Neuron (in vitro differentiated cells): ENCODE measurements at regions not wholly inside any gene's neighbourhood (a gene's known extent, or its start where the extent isn't known, plus 50 kb on each side); places are given as distances from the start of the nearest gene placed in this dataset.

Experiments
- H2AFZ ChIP-seq: one replicate; pipeline ENCODE4 v1.6.1; 2013; ENCODE audit warnings: low read depth, mild to moderate bottlenecking, inconsistent platforms, low read length, moderate library complexity
- H3K27me3 ChIP-seq: one replicate; pipeline ENCODE4 v1.6.1; 2013; ENCODE audit warnings: low read length; ENCODE audit not compliant: insufficient read depth
- H3K36me3 ChIP-seq: one replicate; pipeline ENCODE4 v1.6.1; 2013; ENCODE audit warnings: low read length; ENCODE audit not compliant: insufficient read depth
- H3K4me1 ChIP-seq: one replicate; pipeline ENCODE4 v1.6.1; 2013; ENCODE audit warnings: low read length; ENCODE audit not compliant: insufficient read depth
- H3K4me3 ChIP-seq: 2 replicates; pipeline ENCODE4 v1.5.1; 2013; ENCODE audit warnings: mild to moderate bottlenecking, low read length, moderate library complexity
- H3K9me3 ChIP-seq: one replicate; pipeline ENCODE4 v1.6.1; 2013; ENCODE audit warnings: low read length

DNA sequence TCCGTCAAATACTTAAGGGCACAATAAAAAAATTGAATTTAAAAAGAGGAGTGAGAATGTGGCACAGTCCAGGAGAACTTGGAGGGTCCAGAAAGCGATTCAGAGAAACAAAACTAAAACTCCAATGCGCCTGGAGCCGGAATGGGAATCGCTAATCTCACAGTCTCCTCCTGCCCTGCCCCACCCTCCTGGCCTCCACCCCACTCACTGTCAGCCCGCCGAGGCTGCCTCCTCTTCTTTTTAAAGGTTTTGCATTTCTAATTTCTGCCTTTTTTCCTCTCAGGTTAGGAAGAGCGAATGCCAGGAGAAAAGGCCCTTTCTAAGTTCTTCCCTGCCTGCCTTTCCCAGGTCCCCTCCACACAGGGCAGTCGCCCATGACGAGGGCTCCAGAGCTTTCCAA, 135.3 kb downstream of the ZBTB18 start:
- H3K4me3 ChIP-seq: no peak overlapping the region

DNA sequence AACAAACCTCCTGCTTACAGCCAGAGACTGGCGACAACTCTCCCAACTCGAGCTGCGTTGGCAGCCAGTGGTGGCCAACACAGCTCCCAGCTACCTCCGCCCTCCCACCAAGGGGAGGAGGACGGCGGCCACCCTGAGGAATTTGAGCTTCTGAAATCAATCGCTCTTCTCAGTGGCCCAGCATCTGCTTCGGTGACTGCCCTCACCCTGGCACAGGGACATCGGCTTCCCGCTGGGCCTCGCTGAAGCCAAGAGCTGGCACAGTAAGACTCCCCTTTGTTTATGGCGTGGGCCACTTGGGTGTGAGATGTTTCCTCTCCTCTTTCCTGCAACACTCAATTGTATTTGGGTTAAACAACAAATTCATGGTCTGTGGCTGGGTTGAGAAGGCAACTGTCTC, 136.2 kb downstream of the ZBTB18 start:
- Histone ChIP-seq H3K4me3 (no peak overlapping the region), H3K27me3 (no peaks in the 10 kb centered on the region), H2AFZ (no peak overlapping the region), H3K9me3 (peaks cover 2% of the 10 kb centered on the region), H3K4me1 (peaks cover 8% of the 10 kb centered on the region), H3K36me3 (no peaks in the 10 kb centered on the region)

More for the DNA sequence above, 135.3 kb downstream of the ZBTB18 start:
- Histone ChIP-seq H3K9me3 (peaks cover 2% of the 10 kb centered on the region), H3K36me3 (no peaks in the 10 kb centered on the region), H2AFZ (no peak overlapping the region), H3K27me3 (no peaks in the 10 kb centered on the region), H3K4me1 (peaks cover 8% of the 10 kb centered on the region)

DNA sequence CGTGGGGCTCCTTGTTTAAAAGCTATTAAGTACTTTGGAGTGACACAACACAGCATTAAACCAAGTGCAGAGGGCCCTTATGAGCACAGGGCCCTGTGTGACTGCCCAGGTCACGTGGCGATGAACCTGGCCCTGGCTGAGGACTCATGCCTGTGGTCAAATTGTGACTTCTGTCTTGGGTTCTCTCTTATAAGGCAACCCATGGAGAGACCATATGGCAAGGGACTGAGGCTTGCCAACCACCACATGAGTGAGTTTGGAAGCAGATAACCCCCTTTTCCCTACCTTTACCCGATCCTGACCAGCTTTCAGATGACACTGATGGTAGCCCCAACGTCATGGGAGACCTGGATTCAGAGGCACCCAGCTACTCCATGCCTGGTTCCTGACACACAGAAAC, 140.5 kb downstream of the ZBTB18 start:
- Histone ChIP-seq H3K9me3 (peaks cover 2% of the 10 kb centered on the region), H3K27me3 (no peaks in the 10 kb centered on the region), H3K36me3 (no peaks in the 10 kb centered on the region), H3K4me1 (no peaks in the 10 kb centered on the region), H3K4me3 (no peak overlapping the region), H2AFZ (no peak overlapping the region)

DNA sequence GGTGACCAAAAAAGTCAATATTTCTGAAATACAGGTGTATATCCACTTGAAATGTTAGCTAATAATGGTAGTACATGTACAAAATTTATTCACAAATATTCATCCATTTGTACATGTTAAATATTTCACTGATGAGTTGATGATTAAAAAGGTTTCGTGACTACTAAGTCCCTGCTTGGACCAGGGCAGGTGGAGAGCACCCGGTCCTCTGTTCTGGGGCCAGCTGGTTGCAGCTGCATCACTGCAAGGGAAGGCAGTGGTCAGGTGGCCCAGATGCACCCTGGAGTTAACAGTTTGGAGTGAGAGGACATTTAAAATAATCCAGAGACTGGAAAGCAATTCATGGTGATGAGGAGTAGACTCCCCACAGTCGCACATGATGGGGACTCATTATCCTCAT, 141.2 kb downstream of the ZBTB18 start:
- Histone ChIP-seq H3K36me3 (no peaks in the 10 kb centered on the region), H3K4me3 (no peak overlapping the region), H3K27me3 (no peaks in the 10 kb centered on the region), H3K9me3 (peaks cover 2% of the 10 kb centered on the region), H3K4me1 (no peaks in the 10 kb centered on the region), H2AFZ (no peak overlapping the region)

DNA sequence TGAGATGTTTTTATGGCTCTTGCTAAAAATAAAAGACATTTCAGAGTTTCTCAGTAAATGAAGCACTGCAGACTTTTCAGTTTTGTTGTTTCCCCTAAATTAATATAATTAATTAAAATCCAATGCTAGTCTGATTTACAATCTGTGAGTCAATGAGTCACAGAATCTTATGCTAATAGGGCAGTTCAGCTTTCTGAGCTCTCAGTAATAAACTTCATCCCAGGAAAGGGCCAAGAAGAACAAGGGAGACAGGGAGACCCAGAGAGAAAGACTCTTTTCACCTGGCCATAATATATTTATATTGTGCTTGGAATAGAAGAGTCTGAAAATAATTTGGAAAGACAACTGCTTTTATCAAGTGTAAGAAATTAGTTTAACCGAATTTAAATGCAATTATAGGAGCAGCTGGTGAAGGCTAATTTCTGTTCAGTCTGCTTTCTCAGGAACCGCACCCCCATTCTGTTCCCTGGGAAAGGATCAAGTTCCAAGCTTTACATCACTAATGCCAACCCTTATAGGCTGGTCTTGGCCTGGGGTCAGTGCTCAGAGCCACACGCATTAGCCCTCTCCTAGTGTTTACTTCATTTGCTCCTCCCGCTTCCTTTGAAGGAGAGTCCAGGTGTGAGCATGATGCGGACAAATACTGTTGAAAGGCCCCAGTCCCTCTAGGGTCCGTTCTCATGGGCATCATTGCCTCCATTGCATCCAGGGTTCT, 145.6 kb downstream of the ZBTB18 start:
- no peak overlapping the region for H2AFZ ChIP-seq
- no peak overlapping the region for H3K4me3 ChIP-seq
- no peaks in the 10 kb centered on the region for H3K36me3 ChIP-seq
- no peaks in the 10 kb centered on the region for H3K27me3 ChIP-seq
- no peaks in the 10 kb centered on the region for H3K4me1 ChIP-seq
- no peaks in the 10 kb centered on the region for H3K9me3 ChIP-seq

DNA sequence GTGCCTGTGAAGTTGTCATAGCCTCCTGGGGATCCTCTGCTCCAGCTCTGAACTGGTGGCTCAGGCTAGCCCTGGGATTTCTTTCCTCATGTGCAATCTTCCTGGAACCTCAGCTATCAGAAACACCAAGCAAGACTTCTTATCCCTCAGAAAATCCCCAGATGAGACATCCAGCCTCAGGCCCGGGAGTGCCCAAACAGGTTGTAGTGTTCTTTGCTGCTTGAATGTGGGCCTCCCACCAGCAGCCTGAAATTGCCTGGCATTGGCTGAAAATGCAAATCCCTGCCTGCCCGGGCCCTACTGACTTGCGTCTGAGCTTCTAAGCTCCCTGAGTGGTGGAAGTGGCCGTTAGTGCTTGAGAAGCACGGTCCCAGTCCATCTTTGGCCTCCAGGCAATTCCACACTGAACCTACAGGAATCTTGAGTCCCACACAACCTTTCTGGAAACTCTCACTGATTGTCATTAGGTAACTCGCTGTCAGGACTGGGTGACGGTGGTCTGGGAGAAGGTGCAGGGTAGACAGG, 146.8 kb downstream of the ZBTB18 start:
- H3K4me3 ChIP-seq: no peak overlapping the region
- no peak overlapping the region for H2AFZ ChIP-seq
- H3K9me3 ChIP-seq: no peaks in the 10 kb centered on the region
- H3K4me1 ChIP-seq: no peaks in the 10 kb centered on the region
- no peaks in the 10 kb centered on the region for H3K27me3 ChIP-seq
- H3K36me3 ChIP-seq: no peaks in the 10 kb centered on the region

DNA sequence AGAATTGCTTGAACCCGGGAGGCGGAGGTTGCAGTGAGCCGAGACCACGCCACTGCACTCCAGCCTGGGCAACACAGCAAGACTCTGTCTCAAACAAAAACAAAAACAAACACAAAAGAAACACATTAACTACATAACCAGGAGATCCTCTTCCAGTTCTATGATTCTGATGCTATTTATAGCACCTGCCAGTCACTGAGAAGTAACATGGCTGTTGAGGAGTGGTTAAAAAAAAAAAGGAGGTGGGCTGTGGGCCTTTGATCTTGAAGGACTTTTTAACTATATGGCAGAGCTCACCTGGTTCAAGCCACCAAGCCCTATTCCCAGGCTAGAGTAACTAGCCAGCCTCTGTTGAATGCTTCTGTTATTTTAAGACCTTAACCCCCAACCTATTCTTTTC, 148.8 kb downstream of the ZBTB18 start:
- no peaks in the 10 kb centered on the region for H3K36me3 ChIP-seq
- H2AFZ ChIP-seq: no peak overlapping the region
- no peak overlapping the region for H3K4me3 ChIP-seq
- no peaks in the 10 kb centered on the region for H3K4me1 ChIP-seq
- H3K27me3 ChIP-seq: no peaks in the 10 kb centered on the region
- H3K9me3 ChIP-seq: no peaks in the 10 kb centered on the region

DNA sequence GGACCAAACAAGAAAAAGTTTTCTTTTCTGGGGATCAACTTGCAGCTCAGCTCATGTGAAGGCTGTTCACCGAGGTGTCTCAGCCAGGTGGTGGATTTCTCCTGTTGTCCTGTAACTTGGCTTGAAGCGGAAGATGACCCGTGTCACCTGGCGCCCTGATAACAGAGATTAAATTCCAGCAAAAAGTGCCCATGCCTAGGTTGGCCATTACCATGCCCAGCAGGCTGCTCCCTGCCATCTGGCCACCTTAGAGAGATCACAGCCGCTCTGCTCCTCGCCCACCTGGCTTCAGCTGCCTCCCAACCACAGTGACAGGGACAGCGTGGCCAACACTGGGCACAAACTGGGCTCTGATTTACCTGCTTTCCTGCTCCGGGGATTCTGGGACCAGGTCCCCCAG, 149.5 kb downstream of the ZBTB18 start:
- no peak overlapping the region for H3K4me3 ChIP-seq

DNA sequence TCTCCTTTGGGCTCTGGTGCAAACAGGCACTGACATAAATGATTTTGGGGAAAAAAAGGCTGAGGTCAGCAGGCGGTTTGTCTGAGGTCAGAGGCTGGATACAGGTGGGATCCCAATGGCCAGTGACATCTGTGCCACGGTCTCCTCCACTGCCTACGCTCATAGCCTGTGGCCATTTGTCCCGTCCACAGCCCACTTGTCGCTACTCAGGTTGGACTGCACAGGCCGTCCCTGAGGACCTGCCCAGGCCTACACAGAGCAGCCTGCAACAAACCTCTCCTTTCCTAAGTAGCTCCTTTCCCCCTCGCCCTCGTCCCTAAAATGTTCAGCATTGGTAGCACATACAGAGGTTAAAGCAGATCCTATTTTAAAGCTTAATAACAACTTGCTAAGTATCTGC, 150.7 kb downstream of the ZBTB18 start:
- no peaks in the 10 kb centered on the region for H3K9me3 ChIP-seq

More for the DNA sequence above, 149.5 kb downstream of the ZBTB18 start:
- no peak overlapping the region for H2AFZ ChIP-seq
- H3K4me1 ChIP-seq: no peaks in the 10 kb centered on the region
- no peaks in the 10 kb centered on the region for H3K36me3 ChIP-seq
- H3K27me3 ChIP-seq: no peaks in the 10 kb centered on the region
- no peaks in the 10 kb centered on the region for H3K9me3 ChIP-seq

DNA sequence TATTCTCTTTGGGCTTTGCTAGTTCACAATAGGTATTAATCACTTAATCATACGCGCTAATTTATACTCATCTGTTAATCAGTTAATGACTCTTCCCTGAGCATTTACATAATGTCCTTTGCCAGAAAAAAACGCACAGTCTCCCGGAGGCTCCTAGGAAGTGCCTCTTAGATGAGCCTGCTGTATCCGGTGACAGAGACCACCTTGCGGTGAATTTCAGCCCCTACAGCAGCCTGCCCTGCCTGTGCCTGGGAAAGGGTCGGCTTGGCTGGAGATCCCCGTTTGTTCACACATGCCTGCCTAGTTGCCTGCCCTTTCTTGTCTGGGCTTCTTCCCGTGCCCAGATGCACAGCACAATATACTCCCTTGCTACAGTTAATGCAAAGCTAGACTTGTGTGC, 152.9 kb downstream of the ZBTB18 start:
- Histone ChIP-seq H3K4me3 (no peak overlapping the region), H3K4me1 (no peaks in the 10 kb centered on the region), H3K9me3 (peaks cover 2% of the 10 kb centered on the region), H3K27me3 (no peaks in the 10 kb centered on the region), H2AFZ (no peak overlapping the region), H3K36me3 (no peaks in the 10 kb centered on the region)

More for the DNA sequence above, 150.7 kb downstream of the ZBTB18 start:
- no peaks in the 10 kb centered on the region for H3K27me3 ChIP-seq
- H3K36me3 ChIP-seq: no peaks in the 10 kb centered on the region
- no peak overlapping the region for H3K4me3 ChIP-seq
- no peaks in the 10 kb centered on the region for H3K4me1 ChIP-seq
- H2AFZ ChIP-seq: no peak overlapping the region

DNA sequence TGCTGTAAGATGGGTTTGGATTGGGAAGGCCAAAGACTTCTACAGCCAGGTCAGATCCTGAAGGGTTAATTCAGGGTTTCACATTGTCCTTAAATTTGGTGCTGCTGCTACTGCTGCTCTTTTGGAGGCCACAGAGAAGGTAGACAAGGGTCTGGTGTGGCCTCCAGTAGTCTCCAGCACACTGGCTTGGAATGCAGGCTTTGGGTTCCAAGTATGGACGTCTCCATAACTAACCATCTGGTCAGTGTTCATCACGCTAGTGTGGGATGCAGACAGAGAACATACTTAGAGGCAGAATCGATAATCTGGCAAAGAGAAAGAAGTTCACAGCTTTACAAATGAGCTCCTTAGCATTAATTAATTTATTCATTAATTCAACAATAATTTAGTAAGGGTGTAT, 154.1 kb downstream of the ZBTB18 start:
- Histone ChIP-seq H3K36me3 (no peaks in the 10 kb centered on the region), H3K4me1 (no peaks in the 10 kb centered on the region), H2AFZ (no peak overlapping the region), H3K4me3 (no peak overlapping the region), H3K9me3 (peaks cover 2% of the 10 kb centered on the region), H3K27me3 (no peaks in the 10 kb centered on the region)

DNA sequence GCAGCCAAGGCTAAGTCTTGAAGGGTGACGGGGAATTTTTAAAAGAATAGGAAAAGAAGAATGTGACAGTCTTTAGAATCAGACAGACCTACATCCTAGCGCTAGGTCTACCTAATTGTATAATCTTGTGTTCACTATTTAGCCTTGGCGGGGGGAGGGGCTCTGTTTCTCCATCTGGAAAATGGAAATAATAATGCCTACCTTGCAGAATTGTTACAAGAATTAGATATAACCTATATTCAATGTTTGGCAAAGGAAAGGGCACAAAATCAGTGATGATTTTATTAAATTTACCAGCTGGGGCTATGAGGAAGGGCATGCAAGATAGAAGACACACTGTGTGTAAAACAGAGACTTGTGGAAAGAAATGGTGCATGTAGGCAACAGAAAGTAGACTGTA, 154.8 kb downstream of the ZBTB18 start:
- no peaks in the 10 kb centered on the region for H3K27me3 ChIP-seq
- H3K36me3 ChIP-seq: no peaks in the 10 kb centered on the region
- no peak overlapping the region for H2AFZ ChIP-seq
- no peaks in the 10 kb centered on the region for H3K4me1 ChIP-seq
- H3K9me3 ChIP-seq: peaks cover 2% of the 10 kb centered on the region
- H3K4me3 ChIP-seq: no peak overlapping the region

DNA sequence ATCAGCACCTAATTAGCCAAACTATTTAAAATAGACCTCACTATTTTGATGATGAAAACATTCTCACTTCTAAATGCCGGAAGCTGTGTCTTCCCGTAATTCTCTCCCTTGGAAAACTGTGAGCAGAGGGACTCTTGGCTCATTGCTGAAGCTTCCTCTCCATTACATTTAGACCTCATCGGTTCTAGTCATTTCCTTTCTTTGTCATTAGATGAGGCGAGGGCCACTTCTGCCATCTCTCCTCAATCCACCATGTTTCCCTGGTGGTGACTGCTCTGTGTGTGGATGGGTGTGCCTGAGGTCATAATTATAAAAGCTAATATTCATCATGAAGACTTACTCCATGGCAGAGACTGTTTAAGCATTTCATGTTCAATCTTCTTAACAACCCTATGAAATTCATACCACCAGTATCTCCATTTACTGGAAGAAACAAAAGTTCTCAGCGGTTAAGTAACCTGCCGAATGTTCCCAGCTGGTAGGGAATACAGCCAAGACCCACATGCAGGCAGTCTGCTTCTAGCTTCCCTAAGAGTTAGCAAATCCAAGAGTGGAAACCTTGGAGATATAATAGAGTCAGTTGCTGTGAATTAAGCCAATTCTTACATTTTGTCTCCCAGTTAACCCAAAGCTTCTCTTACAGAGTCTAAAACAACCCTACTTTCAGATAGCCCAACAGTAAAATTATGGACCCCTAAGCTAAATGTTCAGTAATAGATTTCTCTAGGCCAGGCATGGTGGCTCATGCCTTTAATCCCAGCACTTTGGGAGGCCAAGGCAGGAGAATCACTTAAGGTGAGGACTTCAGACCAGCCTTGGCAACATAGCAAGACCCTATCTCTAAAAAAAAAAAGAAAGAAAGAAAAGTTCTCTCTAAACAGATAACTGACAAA, 156.2 kb downstream of the ZBTB18 start:
- Histone ChIP-seq H3K4me3 (no peak overlapping the region), H2AFZ (no peak overlapping the region), H3K36me3 (no peaks in the 10 kb centered on the region), H3K27me3 (no peaks in the 10 kb centered on the region), H3K4me1 (no peaks in the 10 kb centered on the region), H3K9me3 (peaks cover 2% of the 10 kb centered on the region)
